Esophagus muscularis mucosa (tissue), 4 donors: ENCODE measurements at regions not wholly inside any gene's neighbourhood (a gene's known extent, or its start where the extent isn't known, plus 50 kb on each side); places are given as distances from the start of the nearest gene placed in this dataset.

Source experiments
- EP300 ChIP-seq: sonication (generic); formaldehyde crosslinking; IDR thresholded peaks from one replicate; pipeline ENCODE4 v1.6.1; 2017; ENCODE audit warnings: antibody characterized with exemption
- POLR2A ChIP-seq: fragments of 450-650 bp; IDR thresholded peaks from one replicate; pipeline ENCODE4 v1.6.1; 2017; ENCODE audit warnings: antibody characterized with exemption, moderate library complexity, mild to moderate bottlenecking, low read depth
- TF ChIP-seq, protein P1 (sequence below), 3 experiments: fragments of 200-600 bp in 2 of 3; fragments of 450-650 bp in 1 of 3; sonication (generic) in 2 of 3; IDR thresholded peaks; one replicate each; pipeline ENCODE4 v1.5.1; 2017 to 2019; ENCODE audit warnings: antibody characterized with exemption in 3 of 3, mild to moderate bottlenecking in 2 of 3, moderate library complexity in 1 of 3

DNA sequence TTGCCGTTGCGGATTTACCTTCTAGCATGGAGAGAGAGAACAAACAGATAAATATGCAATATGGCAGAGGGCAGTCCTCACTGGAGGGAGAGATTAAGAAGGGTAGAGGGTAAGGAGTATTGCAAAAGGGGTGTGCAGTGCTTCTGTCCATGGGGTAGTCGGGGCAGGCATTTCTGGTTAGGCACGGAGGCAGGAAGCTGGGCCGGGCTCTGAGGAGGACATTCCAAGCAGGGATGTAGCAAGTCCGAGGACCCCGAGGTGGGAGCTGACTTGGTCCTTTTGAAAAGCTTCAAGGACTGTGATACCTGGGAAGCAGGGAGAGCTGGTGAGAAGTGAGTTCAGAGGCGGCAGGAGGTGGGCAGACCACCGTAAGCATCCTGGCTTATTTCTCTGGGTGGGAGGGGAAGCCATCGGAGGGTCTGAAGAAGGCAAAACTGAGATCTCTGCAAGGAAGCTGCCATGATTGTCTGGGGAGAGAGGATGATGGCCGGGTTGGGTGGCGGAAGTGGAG, 214.9 kb downstream of the FGF9 start:
- TF ChIP-seq, protein P1, sequence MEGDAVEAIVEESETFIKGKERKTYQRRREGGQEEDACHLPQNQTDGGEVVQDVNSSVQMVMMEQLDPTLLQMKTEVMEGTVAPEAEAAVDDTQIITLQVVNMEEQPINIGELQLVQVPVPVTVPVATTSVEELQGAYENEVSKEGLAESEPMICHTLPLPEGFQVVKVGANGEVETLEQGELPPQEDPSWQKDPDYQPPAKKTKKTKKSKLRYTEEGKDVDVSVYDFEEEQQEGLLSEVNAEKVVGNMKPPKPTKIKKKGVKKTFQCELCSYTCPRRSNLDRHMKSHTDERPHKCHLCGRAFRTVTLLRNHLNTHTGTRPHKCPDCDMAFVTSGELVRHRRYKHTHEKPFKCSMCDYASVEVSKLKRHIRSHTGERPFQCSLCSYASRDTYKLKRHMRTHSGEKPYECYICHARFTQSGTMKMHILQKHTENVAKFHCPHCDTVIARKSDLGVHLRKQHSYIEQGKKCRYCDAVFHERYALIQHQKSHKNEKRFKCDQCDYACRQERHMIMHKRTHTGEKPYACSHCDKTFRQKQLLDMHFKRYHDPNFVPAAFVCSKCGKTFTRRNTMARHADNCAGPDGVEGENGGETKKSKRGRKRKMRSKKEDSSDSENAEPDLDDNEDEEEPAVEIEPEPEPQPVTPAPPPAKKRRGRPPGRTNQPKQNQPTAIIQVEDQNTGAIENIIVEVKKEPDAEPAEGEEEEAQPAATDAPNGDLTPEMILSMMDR (IDR thresholded peaks at IDR 0.05), result no peak
- TF ChIP-seq POLR2A (no peak), EP300 (no peak)
